ENCODE measurements at regions not wholly inside any gene's neighbourhood (a gene's known extent, or its start where the extent isn't known, plus 50 kb on each side); places are given as distances from the start of the nearest gene placed in this dataset.

- intact Hi-C loops (cut with DNase I), result no loop called here
- no peak for DNase-seq (ENCODE audit: low spot score)
Measured at GRCh38 chr7:54882694-54883093, 123.7 kb upstream of the SEC61G start.

- no peak for DNase-seq (ENCODE audit: low spot score)
- intact Hi-C loops (cut with DNase I), result no loop called here
Measured at GRCh38 chr7:54883576-54883975, 124.6 kb upstream of the SEC61G start.

GRCh38 chr7:54885285-54885684, 126.3 kb upstream of the SEC61G start:
- intact Hi-C loops (cut with DNase I), result no loop called here
- no peak for DNase-seq (ENCODE audit: low spot score)

- intact Hi-C loops (cut with DNase I), result no loop called here
Measured at GRCh38 chr7:54888067-54888733, 129.2 kb upstream of the SEC61G start.

GRCh38 chr7:54888734-54889082, 129.7 kb upstream of the SEC61G start:
- DNase-seq (ENCODE audit: low spot score), result no peak
- intact Hi-C loops (cut with DNase I), result no loop called here

More at GRCh38 chr7:54888067-54888733, 129.2 kb upstream of the SEC61G start:
- no peak for DNase-seq (ENCODE audit: low spot score)

GRCh38 chr7:54897891-54898290, 120.9 kb upstream of the EGFR start:
- DNase-seq (ENCODE audit: low spot score), result no peak

GRCh38 chr7:54898659-54899340, 120.0 kb upstream of the EGFR start:
- intact Hi-C loops (cut with DNase I), result no loop called here

More at GRCh38 chr7:54897891-54898290, 120.9 kb upstream of the EGFR start:
- intact Hi-C loops (cut with DNase I), result no loop called here

GRCh38 chr7:54901840-54902239, 117.0 kb upstream of the EGFR start:
- DNase-seq (ENCODE audit: low spot score), result no peak
- intact Hi-C loops (cut with DNase I), result no loop called here

More at GRCh38 chr7:54898659-54899340, 120.0 kb upstream of the EGFR start:
- no peak for DNase-seq (ENCODE audit: low spot score)

- intact Hi-C loops (cut with DNase I), result no loop called here
- DNase-seq (ENCODE audit: low spot score), result no peak
Measured at GRCh38 chr7:54904130-54904529, 114.7 kb upstream of the EGFR start.

GRCh38 chr7:54904986-54905385, 113.8 kb upstream of the EGFR start:
- no peak for DNase-seq (ENCODE audit: low spot score)
- intact Hi-C loops (cut with DNase I), result no loop called here

GRCh38 chr7:54906963-54907362, 111.9 kb upstream of the EGFR start:
- DNase-seq (ENCODE audit: low spot score), result no peak
- intact Hi-C loops (cut with DNase I), result no loop called here

- no peak for DNase-seq (ENCODE audit: low spot score)
- intact Hi-C loops (cut with DNase I), result no loop called here
Measured at GRCh38 chr7:54907981-54908380, 110.8 kb upstream of the EGFR start.

- intact Hi-C loops (cut with DNase I), result no loop called here
- DNase-seq (ENCODE audit: low spot score), result no peak
Measured at GRCh38 chr7:54908760-54909438, 109.9 kb upstream of the EGFR start.

GRCh38 chr7:54915870-54916598, 102.8 kb upstream of the EGFR start:
- DNase-seq (ENCODE audit: low spot score), result no peak
- intact Hi-C loops (cut with DNase I), result no loop called here

GRCh38 chr7:54917613-54918391, 101.0 kb upstream of the EGFR start:
- intact Hi-C loops (cut with DNase I), result no loop called here
- DNase-seq (ENCODE audit: low spot score), result no peak

- intact Hi-C loops (cut with DNase I), result no loop called here
- DNase-seq (ENCODE audit: low spot score), result no peak
Measured at GRCh38 chr7:54921116-54921515, 97.7 kb upstream of the EGFR start.

GRCh38 chr7:54931532-54931931, 87.3 kb upstream of the EGFR start:
- intact Hi-C loops (cut with DNase I), result no loop called here
- no peak for DNase-seq (ENCODE audit: low spot score)

- DNase-seq (ENCODE audit: low spot score), result no peak
- intact Hi-C loops (cut with DNase I), result no loop called here
Measured at GRCh38 chr7:54932818-54933543, 85.8 kb upstream of the EGFR start.

- intact Hi-C loops (cut with DNase I), result no loop called here
- no peak for DNase-seq (ENCODE audit: low spot score)
Measured at GRCh38 chr7:54933643-54934042, 85.2 kb upstream of the EGFR start.

All from cardiac septum (tissue), 1 donor.